Activated CD8-positive, alpha-beta memory T cell treated with anti-CD3 and anti-CD28 coated beads for 48 hours (primary cell): ENCODE measurements at regions not wholly inside any gene's neighbourhood (a gene's known extent, or its start where the extent isn't known, plus 50 kb on each side); places are given as distances from the start of the nearest gene placed in this dataset.
A peak's percentile ranks its signal among the peaks of the same experiment; 100 is the strongest.
"Not testable (repeated sequence)": the region's sequence is repeated elsewhere in the genome, so short reads cannot be mapped to it uniquely, and the experiment has no call there.

Experiments used
- DNase-seq, 3 experiments: peaks; one replicate each; pipeline ENCODE4 v3.0.0-alpha.2; 2020; ENCODE audit warnings: low read depth in 2 of 3, low spot score in 2 of 3

- DNase-seq: no peak
These were observed 189.7 kb downstream of the CSNK1G3 start for GRCh38 chr5:123701511-123702200.

GRCh38 chr5:123700624-123701287 is 188.8 kb downstream of the CSNK1G3 start:
- DNase-seq: no peak

- no peak for DNase-seq
These were observed 187.6 kb downstream of the CSNK1G3 start for GRCh38 chr5:123699571-123699970.

- DNase-seq: not testable (repeated sequence)
These were observed 187.0 kb downstream of the CSNK1G3 start for GRCh38 chr5:123698937-123699336.

GRCh38 chr5:123696921-123697341 is 185.0 kb downstream of the CSNK1G3 start:
- DNase-seq: no peak

GRCh38 chr5:123690821-123691220 is 178.8 kb downstream of the CSNK1G3 start:
- no peak for DNase-seq

GRCh38 chr5:123681061-123681460 is 169.1 kb downstream of the CSNK1G3 start:
- no peak for DNase-seq

GRCh38 chr5:123673107-123673506 is 161.1 kb downstream of the CSNK1G3 start:
- DNase-seq: no peak

- no peak for DNase-seq
These were observed 159.9 kb downstream of the CSNK1G3 start for GRCh38 chr5:123671711-123672456.

- peak; percentile 2 to 11 (median 2) for DNase-seq
These were observed 159.1 kb downstream of the CSNK1G3 start for GRCh38 chr5:123671042-123671441.
